IPS-18a (cell line): ENCODE measurements at regions not wholly inside any gene's neighbourhood (a gene's known extent, or its start where the extent isn't known, plus 50 kb on each side); places are given as distances from the start of the nearest gene placed in this dataset.
"Not testable (repeated sequence)": the region's sequence is repeated elsewhere in the genome, so short reads cannot be mapped to it uniquely, and the experiment has no call there.

Experiments
- H3K27ac ChIP-seq: one replicate; pipeline ENCODE4 v1.5.1; 2013; ENCODE audit warnings: low read length
- H3K27me3 ChIP-seq: one replicate; pipeline ENCODE4 v1.6.1; 2013; ENCODE audit warnings: mild to moderate bottlenecking, low read length; ENCODE audit not compliant: control insufficient read depth, insufficient read depth
- H3K36me3 ChIP-seq: one replicate; pipeline ENCODE4 v1.6.1; 2013; ENCODE audit warnings: low read depth, low read length; ENCODE audit not compliant: control insufficient read depth
- H3K4me1 ChIP-seq: one replicate; pipeline ENCODE4 v1.6.1; 2013; ENCODE audit warnings: low read depth, low read length; ENCODE audit not compliant: control insufficient read depth
- H3K4me3 ChIP-seq: one replicate; pipeline ENCODE4 v1.5.1; 2013; ENCODE audit warnings: low read length
- H3K9ac ChIP-seq: one replicate; pipeline ENCODE4 v1.6.1; 2013; ENCODE audit warnings: mild to moderate bottlenecking, low read length, moderate library complexity
- H3K9me3 ChIP-seq: one replicate; pipeline ENCODE4 v1.6.1; 2013; ENCODE audit warnings: low read depth, low read length; ENCODE audit not compliant: control insufficient read depth

GRCh38 chr10:78215645-78216044 is 182.0 kb downstream of the RPS24 start:
- H3K27ac ChIP-seq = no peak overlapping the region
- H3K36me3 ChIP-seq = no peaks in the 10 kb centered on the region
- no peak overlapping the region for H3K9ac ChIP-seq
- no peaks in the 10 kb centered on the region for H3K9me3 ChIP-seq
- no peaks in the 10 kb centered on the region for H3K4me1 ChIP-seq
- no peak overlapping the region for H3K4me3 ChIP-seq
- H3K27me3 ChIP-seq = no peaks in the 10 kb centered on the region

- Histone ChIP-seq H3K27me3 (no peaks in the 10 kb centered on the region), H3K9ac (no peak overlapping the region), H3K36me3 (no peaks in the 10 kb centered on the region), H3K4me3 (no peak overlapping the region), H3K4me1 (no peaks in the 10 kb centered on the region), H3K9me3 (no peaks in the 10 kb centered on the region), H3K27ac (no peak overlapping the region)
Measured at GRCh38 chr10:78217336-78217735, 183.7 kb downstream of the RPS24 start.

- Histone ChIP-seq H3K4me3 (no peak overlapping the region), H3K27ac (no peak overlapping the region), H3K4me1 (no peaks in the 10 kb centered on the region), H3K9ac (no peak overlapping the region), H3K36me3 (no peaks in the 10 kb centered on the region), H3K27me3 (no peaks in the 10 kb centered on the region), H3K9me3 (no peaks in the 10 kb centered on the region)
Measured at GRCh38 chr10:78218798-78219490, 185.3 kb downstream of the RPS24 start.

- not testable (repeated sequence) for H3K27me3 ChIP-seq, H3K9me3 ChIP-seq, H3K27ac ChIP-seq, H3K9ac ChIP-seq, H3K4me1 ChIP-seq, H3K4me3 ChIP-seq, H3K36me3 ChIP-seq
Measured at GRCh38 chr10:78219568-78219967, 185.9 kb downstream of the RPS24 start.

GRCh38 chr10:78220781-78221180 is 187.1 kb downstream of the RPS24 start:
- no peaks in the 10 kb centered on the region for H3K9me3 ChIP-seq
- H3K36me3 ChIP-seq = no peaks in the 10 kb centered on the region
- no peak overlapping the region for H3K9ac ChIP-seq
- no peak overlapping the region for H3K4me3 ChIP-seq
- no peak overlapping the region for H3K27ac ChIP-seq
- H3K4me1 ChIP-seq = no peaks in the 10 kb centered on the region
- H3K27me3 ChIP-seq = no peaks in the 10 kb centered on the region

- H3K27me3 ChIP-seq = no peaks in the 10 kb centered on the region
- H3K4me1 ChIP-seq = no peaks in the 10 kb centered on the region
- H3K36me3 ChIP-seq = no peaks in the 10 kb centered on the region
- H3K27ac ChIP-seq = no peak overlapping the region
- H3K4me3 ChIP-seq = no peak overlapping the region
- H3K9ac ChIP-seq = no peak overlapping the region
- no peaks in the 10 kb centered on the region for H3K9me3 ChIP-seq
Measured at GRCh38 chr10:78222096-78222790, 188.6 kb downstream of the RPS24 start.

GRCh38 chr10:78223088-78223487 is 189.4 kb downstream of the RPS24 start:
- no peak overlapping the region for H3K27ac ChIP-seq
- H3K9ac ChIP-seq = no peak overlapping the region

GRCh38 chr10:78224602-78225001 is 190.9 kb downstream of the RPS24 start:
- no peak overlapping the region for H3K27ac ChIP-seq
- H3K27me3 ChIP-seq = no peaks in the 10 kb centered on the region
- H3K36me3 ChIP-seq = no peaks in the 10 kb centered on the region

More at GRCh38 chr10:78223088-78223487, 189.4 kb downstream of the RPS24 start:
- Histone ChIP-seq H3K4me1 (no peaks in the 10 kb centered on the region), H3K9me3 (no peaks in the 10 kb centered on the region), H3K4me3 (no peak overlapping the region), H3K36me3 (no peaks in the 10 kb centered on the region), H3K27me3 (no peaks in the 10 kb centered on the region)

GRCh38 chr10:78225594-78225993 is 191.9 kb downstream of the RPS24 start:
- Histone ChIP-seq H3K9ac (no peak overlapping the region), H3K4me3 (no peak overlapping the region), H3K9me3 (no peaks in the 10 kb centered on the region), H3K4me1 (no peaks in the 10 kb centered on the region), H3K36me3 (no peaks in the 10 kb centered on the region), H3K27ac (no peak overlapping the region), H3K27me3 (no peaks in the 10 kb centered on the region)

More at GRCh38 chr10:78224602-78225001, 190.9 kb downstream of the RPS24 start:
- no peaks in the 10 kb centered on the region for H3K9me3 ChIP-seq
- no peaks in the 10 kb centered on the region for H3K4me1 ChIP-seq
- no peak overlapping the region for H3K4me3 ChIP-seq
- H3K9ac ChIP-seq = no peak overlapping the region

GRCh38 chr10:78229489-78229888 is 195.8 kb downstream of the RPS24 start:
- Histone ChIP-seq H3K9ac (no peak overlapping the region), H3K27ac (no peak overlapping the region), H3K27me3 (no peaks in the 10 kb centered on the region), H3K9me3 (no peaks in the 10 kb centered on the region), H3K36me3 (no peaks in the 10 kb centered on the region), H3K4me1 (no peaks in the 10 kb centered on the region), H3K4me3 (no peak overlapping the region)

- H3K4me1 ChIP-seq = no peaks in the 10 kb centered on the region
- H3K27me3 ChIP-seq = no peaks in the 10 kb centered on the region
- no peaks in the 10 kb centered on the region for H3K9me3 ChIP-seq
Measured at GRCh38 chr10:78229950-78230675, 196.4 kb downstream of the RPS24 start.

More at GRCh38 chr10:78229950-78230675, 196.4 kb downstream of the RPS24 start:
- H3K27ac ChIP-seq = no peak overlapping the region
- H3K4me3 ChIP-seq = no peak overlapping the region
- H3K9ac ChIP-seq = no peak overlapping the region
- no peaks in the 10 kb centered on the region for H3K36me3 ChIP-seq
